ENCODE measurements at regions not wholly inside any gene's neighbourhood (a gene's known extent, or its start where the extent isn't known, plus 50 kb on each side); places are given as distances from the start of the nearest gene placed in this dataset.
A peak's percentile ranks its signal among the peaks of the same experiment; 100 is the strongest.

DNA sequence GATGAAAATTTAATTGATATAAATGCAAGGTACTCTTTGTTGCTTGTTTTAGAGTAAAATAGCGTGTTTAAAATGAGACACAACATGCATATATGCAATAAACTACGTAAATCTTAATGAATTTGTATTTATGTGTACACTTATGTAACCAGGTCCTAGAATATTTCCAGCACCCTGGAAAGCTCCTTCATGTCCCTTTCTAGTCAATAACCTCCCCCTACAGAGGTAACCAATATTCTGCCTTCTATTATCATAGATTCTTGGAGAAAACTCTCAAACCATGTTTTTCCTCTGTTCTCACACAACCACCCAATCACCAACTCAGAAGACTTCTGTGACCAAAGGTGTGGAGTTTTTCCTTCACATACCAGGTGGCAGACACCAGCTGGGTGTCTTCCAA is 79.6 kb upstream of the THUMPD2 start:
- Histone ChIP-seq H3F3A (replicated peaks; ENCODE audit: low read depth) (no peaks in the 10 kb centered on the region), H3K9me2 (ENCODE audit: insufficient read depth) (0 out of 2 replicates have a peak, but pooled peaks cover 3% of the 10 kb centered on the region), H2AFZ (no peak overlapping the region), H3K36me3 (ENCODE audit: insufficient read depth) (0 out of 2 replicates have a peak, but pooled peaks cover 3% of the 10 kb centered on the region), H3K27ac (ENCODE audit: low read depth) (no peak overlapping the region), H4K20me1 (replicated peaks; ENCODE audit: insufficient read depth) (no peaks in the 10 kb centered on the region), H3K4me3 (no peak overlapping the region), H3K4me2 (no peak overlapping the region), H3K79me2 (replicated peaks; ENCODE audit: insufficient read depth) (no peaks in the 10 kb centered on the region), H3K4me1 (ENCODE audit: insufficient read depth) (no peaks in the 10 kb centered on the region), H3K27me3 (ENCODE audit: insufficient read depth) (no peaks in the 10 kb centered on the region)
- Mint-ChIP-seq H3K27me3 (ENCODE audit: insufficient read depth, low read depth, poor library complexity) (no peaks in the 10 kb centered on the region), H3K9me3 (peaks cover 16% of the 10 kb centered on the region), H3K4me1 (peaks cover 3% of the 10 kb centered on the region; the same call in 1 of the 3 replicates), H3K27ac (no peak overlapping the region), H3K4me3 (no peak overlapping the region), H3K36me3 (ENCODE audit: low read depth) (peaks cover 13% of the 10 kb centered on the region)
- DNase-seq (ENCODE audit: low spot score) (no peak), ATAC-seq (no peak)
- TF ChIP-seq ZNF331 (CRISPR knock-in tag; IDR thresholded peaks at IDR 0.05; ENCODE audit: low read depth) = no peak
- TF ChIP-seq, protein P1, sequence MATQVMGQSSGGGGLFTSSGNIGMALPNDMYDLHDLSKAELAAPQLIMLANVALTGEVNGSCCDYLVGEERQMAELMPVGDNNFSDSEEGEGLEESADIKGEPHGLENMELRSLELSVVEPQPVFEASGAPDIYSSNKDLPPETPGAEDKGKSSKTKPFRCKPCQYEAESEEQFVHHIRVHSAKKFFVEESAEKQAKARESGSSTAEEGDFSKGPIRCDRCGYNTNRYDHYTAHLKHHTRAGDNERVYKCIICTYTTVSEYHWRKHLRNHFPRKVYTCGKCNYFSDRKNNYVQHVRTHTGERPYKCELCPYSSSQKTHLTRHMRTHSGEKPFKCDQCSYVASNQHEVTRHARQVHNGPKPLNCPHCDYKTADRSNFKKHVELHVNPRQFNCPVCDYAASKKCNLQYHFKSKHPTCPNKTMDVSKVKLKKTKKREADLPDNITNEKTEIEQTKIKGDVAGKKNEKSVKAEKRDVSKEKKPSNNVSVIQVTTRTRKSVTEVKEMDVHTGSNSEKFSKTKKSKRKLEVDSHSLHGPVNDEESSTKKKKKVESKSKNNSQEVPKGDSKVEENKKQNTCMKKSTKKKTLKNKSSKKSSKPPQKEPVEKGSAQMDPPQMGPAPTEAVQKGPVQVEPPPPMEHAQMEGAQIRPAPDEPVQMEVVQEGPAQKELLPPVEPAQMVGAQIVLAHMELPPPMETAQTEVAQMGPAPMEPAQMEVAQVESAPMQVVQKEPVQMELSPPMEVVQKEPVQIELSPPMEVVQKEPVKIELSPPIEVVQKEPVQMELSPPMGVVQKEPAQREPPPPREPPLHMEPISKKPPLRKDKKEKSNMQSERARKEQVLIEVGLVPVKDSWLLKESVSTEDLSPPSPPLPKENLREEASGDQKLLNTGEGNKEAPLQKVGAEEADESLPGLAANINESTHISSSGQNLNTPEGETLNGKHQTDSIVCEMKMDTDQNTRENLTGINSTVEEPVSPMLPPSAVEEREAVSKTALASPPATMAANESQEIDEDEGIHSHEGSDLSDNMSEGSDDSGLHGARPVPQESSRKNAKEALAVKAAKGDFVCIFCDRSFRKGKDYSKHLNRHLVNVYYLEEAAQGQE (IDR thresholded peaks at IDR 0.05; ENCODE audit: unreplicated experiment) = peak; percentile 17

DNA sequence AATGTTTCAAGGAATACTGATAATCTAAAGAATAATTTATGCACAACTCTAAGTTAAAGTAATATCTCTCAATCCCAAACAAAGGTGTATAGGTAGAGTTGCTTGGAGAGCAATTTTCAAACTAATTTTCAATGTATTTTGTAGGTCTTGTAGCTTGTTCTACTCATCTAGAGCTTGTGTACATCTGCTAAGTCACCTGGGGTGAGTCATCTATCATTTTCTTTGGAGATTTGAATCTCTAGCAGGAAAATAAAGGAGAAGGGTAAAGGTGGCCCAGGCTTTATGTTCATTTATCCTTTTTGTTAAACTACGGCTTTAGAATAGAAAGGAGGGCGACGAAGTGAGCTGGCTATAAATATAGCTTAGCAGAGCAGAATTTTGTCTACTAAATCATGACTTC is 76.8 kb upstream of the THUMPD2 start:
- no peak overlapping the region for H3K27ac ChIP-seq (ENCODE audit: low read depth)
- H3K4me3 Mint-ChIP-seq = no peak overlapping the region
- 0 out of 2 replicates have a peak overlapping the region, but pooled peaks have one; percentile 25 for H2AFZ ChIP-seq
- H3K9me3 Mint-ChIP-seq = peaks cover under 1% of the 10 kb centered on the region; the same call in 1 of the 3 replicates
- no peak overlapping the region for H3K4me3 ChIP-seq
- H3K79me2 ChIP-seq (replicated peaks; ENCODE audit: insufficient read depth) = no peaks in the 10 kb centered on the region
- no peak overlapping the region for H3K27ac Mint-ChIP-seq
- H3K9me2 ChIP-seq (ENCODE audit: insufficient read depth) = 0 out of 2 replicates have a peak, but pooled peaks cover 3% of the 10 kb centered on the region
- no peaks in the 10 kb centered on the region for H3K27me3 Mint-ChIP-seq (ENCODE audit: insufficient read depth, low read depth, poor library complexity)
- no peaks in the 10 kb centered on the region for H3K27me3 ChIP-seq (ENCODE audit: insufficient read depth)
- H4K20me1 ChIP-seq (replicated peaks; ENCODE audit: insufficient read depth) = no peaks in the 10 kb centered on the region
- peaks cover 12% of the 10 kb centered on the region for H3K4me1 ChIP-seq (ENCODE audit: insufficient read depth)
- no peaks in the 10 kb centered on the region for H3F3A ChIP-seq (replicated peaks; ENCODE audit: low read depth)
- no peaks in the 10 kb centered on the region for H3K36me3 ChIP-seq (ENCODE audit: insufficient read depth)
- H3K4me1 Mint-ChIP-seq = peaks cover 16% of the 10 kb centered on the region; the same call in 2 of the 3 replicates
- DNase-seq (ENCODE audit: low spot score) (no peak), ATAC-seq (no peak)
- no peak overlapping the region for H3K4me2 ChIP-seq
- no peaks in the 10 kb centered on the region for H3K36me3 Mint-ChIP-seq (ENCODE audit: low read depth)
- TF ChIP-seq, protein P1 (IDR thresholded peaks at IDR 0.05; ENCODE audit: unreplicated experiment) = no peak
- TF ChIP-seq POLR2AphosphoS5 (IDR thresholded peaks at IDR 0.05; ENCODE audit: low read depth) (no peak), JUNB (IDR thresholded peaks at IDR 0.05; ENCODE audit: unreplicated experiment) (no peak), ZNF114 (CRISPR knock-in tag; IDR thresholded peaks at IDR 0.05) (no peak), CREB1 (CRISPR knock-in tag; IDR thresholded peaks at IDR 0.05; ENCODE audit: low read depth) (no peak), NANOG (IDR thresholded peaks at IDR 0.05; ENCODE audit: borderline replicate concordance) (no peak), STAT1 (IDR thresholded peaks at IDR 0.05; ENCODE audit: unreplicated experiment) (no peak), EZH2 (IDR thresholded peaks at IDR 0.05; ENCODE audit: low read depth, unreplicated experiment) (no peak)
- TF ChIP-seq, protein P2, sequence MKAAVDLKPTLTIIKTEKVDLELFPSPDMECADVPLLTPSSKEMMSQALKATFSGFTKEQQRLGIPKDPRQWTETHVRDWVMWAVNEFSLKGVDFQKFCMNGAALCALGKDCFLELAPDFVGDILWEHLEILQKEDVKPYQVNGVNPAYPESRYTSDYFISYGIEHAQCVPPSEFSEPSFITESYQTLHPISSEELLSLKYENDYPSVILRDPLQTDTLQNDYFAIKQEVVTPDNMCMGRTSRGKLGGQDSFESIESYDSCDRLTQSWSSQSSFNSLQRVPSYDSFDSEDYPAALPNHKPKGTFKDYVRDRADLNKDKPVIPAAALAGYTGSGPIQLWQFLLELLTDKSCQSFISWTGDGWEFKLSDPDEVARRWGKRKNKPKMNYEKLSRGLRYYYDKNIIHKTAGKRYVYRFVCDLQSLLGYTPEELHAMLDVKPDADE (IDR thresholded peaks at IDR 0.05) = no peak

Data from GM23338 (cell line).